HepG2 (cell line): ENCODE measurements at regions not wholly inside any gene's neighbourhood (a gene's known extent, or its start where the extent isn't known, plus 50 kb on each side); places are given as distances from the start of the nearest gene placed in this dataset.

Experiments
- ATAC-seq: fragments of 200-7000 bp; cut with Tn5 transposase; 3 replicates; pipeline ENCODE4 v1.9.1; 2020; ENCODE audit warnings: mild to moderate bottlenecking, moderate library complexity
- BruUV-seq: library from RNA; stranded (reverse); fragments of 400-500 nt; replicated peaks from 2 replicates; lab custom pipeline; 2021; lab: Mats Ljungman, UMichigan
- CTCF ChIA-PET: fragments of 300-600 bp; formaldehyde crosslinking; extraction: SDS; loops from one replicate; lab custom pipeline; 2021; ENCODE audit warnings: low total read pairs, inconsistent platforms, low intra/inter-chr PET ratio; lab: Yijun Ruan, JAX
- POLR2A ChIA-PET: fragments of 350-600 bp; sonication (Branson Sonifier 250); formaldehyde crosslinking; loops from one replicate; lab custom pipeline; 2020; ENCODE audit warnings: antibody characterized with exemption, inconsistent platforms; lab: Yijun Ruan, JAX
- DNase-seq: peaks from one replicate; pipeline ENCODE4 v3.0.0-alpha.2; 2015; ENCODE audit warnings: low spot score
- FAIRE-seq: peaks from 3 replicates; lab custom pipeline; 2011; peaks lifted over from hg19 to GRCh38; lab: Jason Lieb, UNC
- H2AFZ ChIP-seq: one replicate; pipeline ENCODE4 v1.6.1; 2011; ENCODE audit warnings: low read length, inconsistent platforms
- H3K27ac ChIP-seq: fragments of 300-600 bp; 3 replicates; pipeline ENCODE4 v1.8.0; 2011; ENCODE audit warnings: mixed run types, mild to moderate bottlenecking, mixed read lengths, low read length, inconsistent platforms; ENCODE audit not compliant: insufficient read depth; ENCODE audit errors: extremely low read length
- H3K27me3 ChIP-seq, 2 experiments: fragments of 200-600 bp in 1 of 2; 2 replicates in 1 of 2; 3 replicates in 1 of 2; pipeline versions ENCODE4 v1.6.0 to v1.8.0; 2011; ENCODE audit warnings: low read length in 2 of 2, mild to moderate bottlenecking in 2 of 2, moderate library complexity in 2 of 2, inconsistent platforms in 1 of 2; ENCODE audit not compliant: insufficient read depth in 2 of 2, control insufficient read depth in 1 of 2
- H3K36me3 ChIP-seq, 2 experiments: fragments of 200-600 bp in 1 of 2; replicated peaks in 1 of 2; 2 replicates in 1 of 2; 3 replicates in 1 of 2; pipeline versions ENCODE4 v1.5.1 to v1.8.0; 2011; ENCODE audit warnings: low read length in 2 of 2, inconsistent platforms in 1 of 2; ENCODE audit not compliant: insufficient read depth in 2 of 2, control insufficient read depth in 1 of 2
- H3K4me1 ChIP-seq: 2 replicates; pipeline ENCODE4 v1.5.1; 2012; ENCODE audit warnings: low read length, inconsistent platforms; ENCODE audit not compliant: insufficient read depth
- H3K4me2 ChIP-seq: 2 replicates; pipeline ENCODE4 v1.6.0; 2011; ENCODE audit warnings: low read depth, low read length, inconsistent platforms
- H3K4me3 ChIP-seq, 3 experiments: fragments of 200-600 bp in 1 of 3; sonication (generic), shearing (Covaris generic) in 1 of 3; replicated peaks in 1 of 3; 2 replicates each; pipeline ENCODE4 v1.5.1; 2011 to 2016; ENCODE audit warnings: low read length in 3 of 3, inconsistent platforms in 2 of 3, low read depth in 2 of 3, mild to moderate bottlenecking in 2 of 3, control low read depth in 1 of 3, mixed read lengths in 1 of 3; ENCODE audit not compliant: insufficient read depth in 1 of 3
- H3K79me2 ChIP-seq: one replicate; pipeline ENCODE4 v1.6.1; 2011; ENCODE audit warnings: low read length, inconsistent platforms; ENCODE audit not compliant: insufficient read depth
- H3K9ac ChIP-seq: 2 replicates; pipeline ENCODE4 v1.6.0; 2011; ENCODE audit warnings: mild to moderate bottlenecking, low read depth, low read length, inconsistent platforms; ENCODE audit not compliant: insufficient read depth
- H3K9me3 ChIP-seq: 2 replicates; pipeline ENCODE4 v1.5.1; 2012; ENCODE audit warnings: mild to moderate bottlenecking, low read length
- H4K20me1 ChIP-seq: 2 replicates; pipeline ENCODE4 v1.6.0; 2011; ENCODE audit warnings: inconsistent platforms, mild to moderate bottlenecking, low read length, moderate library complexity; ENCODE audit not compliant: insufficient read depth
- MYC ChIP-seq: sonication (generic); formaldehyde crosslinking; IDR thresholded peaks from 2 replicates; pipeline ENCODE4 v1.9.0; 2021; ENCODE audit warnings: missing genetic modification reagents, borderline replicate concordance
- SRY ChIP-seq: sonication (generic); formaldehyde crosslinking; IDR thresholded peaks from 2 replicates; pipeline ENCODE4 v1.8.0; 2022; ENCODE audit warnings: mild to moderate bottlenecking, missing genetic modification reagents
- SSRP1 ChIP-seq: IDR thresholded peaks from 2 replicates; pipeline ENCODE4 v1.6.1; 2016; ENCODE audit warnings: control low read depth
- ZNF713 ChIP-seq: sonication (generic); formaldehyde crosslinking; IDR thresholded peaks from 2 replicates; pipeline ENCODE4 v1.4.0; 2020; ENCODE audit warnings: mild to moderate bottlenecking, missing genetic modification reagents
- ZNF768 ChIP-seq: sonication (generic); formaldehyde crosslinking; IDR thresholded peaks from 2 replicates; pipeline ENCODE4 v1.4.0; 2020; ENCODE audit warnings: missing genetic modification reagents
- WGBS: methylation state at CpG from one replicate; pipeline ENCODE4 v1.1.6; 2017; ENCODE audit warnings: low lambda C conversion rate; 5-methylcytosine and 5-hydroxymethylcytosine counted together
- in situ Hi-C: cut with HindIII; loops from 2 replicates; pipeline ENCODE4 v1.10.0; 2017; ENCODE audit warnings: low pct_unique_long_range_greater_than_20kb; ENCODE audit not compliant: extremely low pct_ligation_motif_present
- intact Hi-C: fragments of 100-400 bp; cut with micrococcal nuclease; formaldehyde crosslinking; loops from one replicate; pipeline ENCODE4 v1.10.0; 2022; ENCODE audit not compliant: unreplicated experiment
- TF ChIP-seq, protein P1 (sequence below), 2 experiments: fragments of 450-650 bp in 1 of 2; sonication (generic) in 1 of 2; formaldehyde crosslinking in 1 of 2; IDR thresholded peaks; 2 replicates each; pipeline versions ENCODE4 v1.6.1 to v1.8.0; 2016 to 2022; ENCODE audit warnings: antibody characterized with exemption in 1 of 2, mild to moderate bottlenecking in 1 of 2, missing genetic modification reagents in 1 of 2
- TF ChIP-seq, protein P2 (sequence below): sonication (generic); formaldehyde crosslinking; IDR thresholded peaks from 2 replicates; pipeline ENCODE4 v1.8.0; 2022; ENCODE audit warnings: mild to moderate bottlenecking, missing genetic modification reagents
- TF ChIP-seq, protein P3 (sequence below): fragments of 450-650 bp; IDR thresholded peaks from 2 replicates; pipeline ENCODE4 v1.6.1; 2016

DNA sequence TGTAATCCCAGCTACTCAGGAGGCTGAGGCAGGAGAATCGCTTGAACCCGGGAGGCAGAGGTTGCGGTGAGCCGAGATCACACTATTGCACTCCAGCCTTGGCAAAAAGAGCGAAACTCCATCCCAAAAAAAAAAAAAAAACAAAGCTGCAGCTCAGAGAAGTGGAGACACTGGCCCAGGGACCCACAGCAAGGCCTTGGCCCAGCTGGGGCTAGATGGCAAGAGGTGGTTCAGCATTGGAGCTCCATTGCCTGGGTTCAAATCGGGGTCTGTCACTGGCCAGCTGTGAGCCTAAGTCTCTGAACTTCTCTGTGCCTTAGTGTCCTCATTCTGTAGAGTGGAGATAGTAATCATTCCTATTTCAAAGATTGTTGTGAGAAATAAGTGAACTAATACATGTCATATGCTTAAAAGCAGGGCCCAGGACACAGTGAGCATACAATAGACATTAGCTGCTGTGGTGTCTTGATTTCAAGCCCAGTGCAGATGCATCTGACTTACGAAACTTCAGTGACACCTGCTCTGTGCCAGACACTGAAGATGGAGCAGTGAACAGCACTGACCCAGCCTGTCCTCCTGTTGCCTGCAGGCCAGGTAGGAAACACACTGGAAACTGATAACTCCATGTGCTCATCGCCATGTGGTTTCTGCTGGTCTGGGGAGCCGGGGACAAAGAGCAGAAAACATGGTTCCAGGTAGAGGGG, 127.7 kb downstream of the C9orf50 start:
- TF ChIP-seq, protein P1, sequence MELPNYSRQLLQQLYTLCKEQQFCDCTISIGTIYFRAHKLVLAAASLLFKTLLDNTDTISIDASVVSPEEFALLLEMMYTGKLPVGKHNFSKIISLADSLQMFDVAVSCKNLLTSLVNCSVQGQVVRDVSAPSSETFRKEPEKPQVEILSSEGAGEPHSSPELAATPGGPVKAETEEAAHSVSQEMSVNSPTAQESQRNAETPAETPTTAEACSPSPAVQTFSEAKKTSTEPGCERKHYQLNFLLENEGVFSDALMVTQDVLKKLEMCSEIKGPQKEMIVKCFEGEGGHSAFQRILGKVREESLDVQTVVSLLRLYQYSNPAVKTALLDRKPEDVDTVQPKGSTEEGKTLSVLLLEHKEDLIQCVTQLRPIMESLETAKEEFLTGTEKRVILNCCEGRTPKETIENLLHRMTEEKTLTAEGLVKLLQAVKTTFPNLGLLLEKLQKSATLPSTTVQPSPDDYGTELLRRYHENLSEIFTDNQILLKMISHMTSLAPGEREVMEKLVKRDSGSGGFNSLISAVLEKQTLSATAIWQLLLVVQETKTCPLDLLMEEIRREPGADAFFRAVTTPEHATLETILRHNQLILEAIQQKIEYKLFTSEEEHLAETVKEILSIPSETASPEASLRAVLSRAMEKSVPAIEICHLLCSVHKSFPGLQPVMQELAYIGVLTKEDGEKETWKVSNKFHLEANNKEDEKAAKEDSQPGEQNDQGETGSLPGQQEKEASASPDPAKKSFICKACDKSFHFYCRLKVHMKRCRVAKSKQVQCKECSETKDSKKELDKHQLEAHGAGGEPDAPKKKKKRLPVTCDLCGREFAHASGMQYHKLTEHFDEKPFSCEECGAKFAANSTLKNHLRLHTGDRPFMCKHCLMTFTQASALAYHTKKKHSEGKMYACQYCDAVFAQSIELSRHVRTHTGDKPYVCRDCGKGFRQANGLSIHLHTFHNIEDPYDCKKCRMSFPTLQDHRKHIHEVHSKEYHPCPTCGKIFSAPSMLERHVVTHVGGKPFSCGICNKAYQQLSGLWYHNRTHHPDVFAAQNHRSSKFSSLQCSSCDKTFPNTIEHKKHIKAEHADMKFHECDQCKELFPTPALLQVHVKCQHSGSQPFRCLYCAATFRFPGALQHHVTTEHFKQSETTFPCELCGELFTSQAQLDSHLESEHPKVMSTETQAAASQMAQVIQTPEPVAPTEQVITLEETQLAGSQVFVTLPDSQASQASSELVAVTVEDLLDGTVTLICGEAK (IDR thresholded peaks at IDR 0.05), result no peak
- TF ChIP-seq, protein P1 (CRISPR knock-in tag; IDR thresholded peaks at IDR 0.05), result 0 out of 2 replicates have a peak, but pooled peaks have one; percentile 33
- TF ChIP-seq, protein P2, sequence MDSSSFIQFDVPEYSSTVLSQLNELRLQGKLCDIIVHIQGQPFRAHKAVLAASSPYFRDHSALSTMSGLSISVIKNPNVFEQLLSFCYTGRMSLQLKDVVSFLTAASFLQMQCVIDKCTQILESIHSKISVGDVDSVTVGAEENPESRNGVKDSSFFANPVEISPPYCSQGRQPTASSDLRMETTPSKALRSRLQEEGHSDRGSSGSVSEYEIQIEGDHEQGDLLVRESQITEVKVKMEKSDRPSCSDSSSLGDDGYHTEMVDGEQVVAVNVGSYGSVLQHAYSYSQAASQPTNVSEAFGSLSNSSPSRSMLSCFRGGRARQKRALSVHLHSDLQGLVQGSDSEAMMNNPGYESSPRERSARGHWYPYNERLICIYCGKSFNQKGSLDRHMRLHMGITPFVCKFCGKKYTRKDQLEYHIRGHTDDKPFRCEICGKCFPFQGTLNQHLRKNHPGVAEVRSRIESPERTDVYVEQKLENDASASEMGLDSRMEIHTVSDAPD (CRISPR knock-in tag), result no peak
- TF ChIP-seq MYC (CRISPR knock-in tag) (0 out of 2 replicates have a peak, but pooled peaks have one; percentile 46), ZNF713 (CRISPR knock-in tag) (no peak), ZNF768 (CRISPR knock-in tag) (peak; percentile 82), SSRP1 (peak; percentile 51; the same call in 1 of the 2 replicates), SRY (CRISPR knock-in tag) (no peak)
- TF ChIP-seq, protein P3, sequence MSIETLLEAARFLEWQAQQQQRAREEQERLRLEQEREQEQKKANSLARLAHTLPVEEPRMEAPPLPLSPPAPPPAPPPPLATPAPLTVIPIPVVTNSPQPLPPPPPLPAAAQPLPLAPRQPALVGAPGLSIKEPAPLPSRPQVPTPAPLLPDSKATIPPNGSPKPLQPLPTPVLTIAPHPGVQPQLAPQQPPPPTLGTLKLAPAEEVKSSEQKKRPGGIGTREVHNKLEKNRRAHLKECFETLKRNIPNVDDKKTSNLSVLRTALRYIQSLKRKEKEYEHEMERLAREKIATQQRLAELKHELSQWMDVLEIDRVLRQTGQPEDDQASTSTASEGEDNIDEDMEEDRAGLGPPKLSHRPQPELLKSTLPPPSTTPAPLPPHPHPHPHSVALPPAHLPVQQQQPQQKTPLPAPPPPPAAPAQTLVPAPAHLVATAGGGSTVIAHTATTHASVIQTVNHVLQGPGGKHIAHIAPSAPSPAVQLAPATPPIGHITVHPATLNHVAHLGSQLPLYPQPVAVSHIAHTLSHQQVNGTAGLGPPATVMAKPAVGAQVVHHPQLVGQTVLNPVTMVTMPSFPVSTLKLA, result 0 out of 2 replicates have a peak, but pooled peaks have one; percentile 20
- intact Hi-C loops (no loop called here), in situ Hi-C loops (loop anchor here (10.0 kb wide), 1 partner anchor 122 kb away; no protein-coding TSS in a partner anchor)
- peaks cover 94% of the 10 kb centered on the region for H3K4me1 ChIP-seq
- no peak overlapping the region for H2AFZ ChIP-seq
- no peaks in the 10 kb centered on the region; a peak in 1 of 5 replicates for H3K27me3 ChIP-seq
- peaks cover 1 to 3% of the 10 kb centered on the region in 2 experiments; a peak in 2 of 5 replicates for H3K36me3 ChIP-seq
- no peak for DNase-seq
- no peaks in the 10 kb centered on the region for H3K9me3 ChIP-seq
- no peak overlapping the region for H3K9ac ChIP-seq
- ATAC-seq, result no peak
- H3K4me3 ChIP-seq, result no peak overlapping the region
- H3K4me2 ChIP-seq, result no peak overlapping the region
- H4K20me1 ChIP-seq, result no peaks in the 10 kb centered on the region
- POLR2A ChIA-PET, result interaction anchor here (0.7 to 6.4 kb wide), 8 partner anchors 33 to 319 kb away, joined by 3 to 53 read pairs (median 4); partner anchors contain the start of gene IER5L
- no TSS peak for BruUV-seq
- H3K79me2 ChIP-seq, result peaks cover 37% of the 10 kb centered on the region
- CTCF ChIA-PET, result no interaction called here
- H3K27ac ChIP-seq, result no peak overlapping the region
- 95% methylated on average over 9 of the region's 9 CpGs for WGBS
- FAIRE-seq, result no peak
